ENCODE measurements at regions not wholly inside any gene's neighbourhood (a gene's known extent, or its start where the extent isn't known, plus 50 kb on each side); places are given as distances from the start of the nearest gene placed in this dataset.

- TF ChIP-seq BACH1 (IDR thresholded peaks at IDR 0.05; ENCODE audit: low read length): no peak
- TF ChIP-seq ASH2L (IDR thresholded peaks at IDR 0.05; ENCODE audit: low read length): no peak
- TF ChIP-seq SIRT6 (IDR thresholded peaks at IDR 0.05; ENCODE audit: low read length): no peak
- TF ChIP-seq RAD21 (IDR thresholded peaks at IDR 0.05 in 1 of 2, conservative IDR thresholded peaks at IDR 0.05 in 1 of 2; ENCODE audit: low read depth in 2 of 2, low read length in 2 of 2): no peak
- TF ChIP-seq E2F6 (IDR thresholded peaks at IDR 0.05): no peak
- no peak for TF ChIP-seq JUN (IDR thresholded peaks at IDR 0.05; ENCODE audit: low read depth, low read length)
- no peak for TF ChIP-seq POU5F1 (IDR thresholded peaks at IDR 0.05; ENCODE audit: low read depth, low read length)
Observed at GRCh38 chr5:6246820-6247437, 131.4 kb downstream of the MED10 start (continued).

Data from H1 (cell line).